H1 (cell line): ENCODE measurements at regions not wholly inside any gene's neighbourhood (a gene's known extent, or its start where the extent isn't known, plus 50 kb on each side); places are given as distances from the start of the nearest gene placed in this dataset.

Experiments
- CHD2 ChIP-seq: IDR thresholded peaks from 2 replicates; pipeline ENCODE4 v1.6.1; 2012; ENCODE audit warnings: low read length, improper control_type of control experiment
- JUN ChIP-seq: IDR thresholded peaks from 2 replicates; pipeline ENCODE4 v1.6.1; 2011; ENCODE audit warnings: low read depth, mild to moderate bottlenecking, improper control_type of control experiment, low read length
- POU5F1 ChIP-seq: IDR thresholded peaks from 2 replicates; pipeline ENCODE4 v1.6.1; 2011; ENCODE audit warnings: low read depth, mild to moderate bottlenecking, low read length, moderate library complexity
- RBBP5 ChIP-seq: IDR thresholded peaks from 2 replicates; pipeline ENCODE4 v1.7.1; 2012; ENCODE audit warnings: low read depth, mild to moderate bottlenecking, inconsistent platforms, low read length, moderate library complexity, borderline replicate concordance
- SAP30 ChIP-seq: fragments of 300-600 bp; sonication (generic); IDR thresholded peaks from 2 replicates; pipeline ENCODE4 v1.7.1; 2012; ENCODE audit warnings: low read length, moderate library complexity, mild to moderate bottlenecking, inconsistent platforms; ENCODE audit not compliant: insufficient read depth, insufficient replicate concordance
- SUZ12 ChIP-seq: fragments of 200-600 bp; sonication (generic); IDR thresholded peaks from 2 replicates; pipeline ENCODE4 v1.6.1; 2012; ENCODE audit warnings: mild to moderate bottlenecking, inconsistent platforms, low read length, moderate library complexity, mixed read lengths
- YY1 ChIP-seq: IDR thresholded peaks from 2 replicates; pipeline ENCODE4 v1.6.1; 2011; ENCODE audit warnings: low read depth, mild to moderate bottlenecking, low read length

DNA sequence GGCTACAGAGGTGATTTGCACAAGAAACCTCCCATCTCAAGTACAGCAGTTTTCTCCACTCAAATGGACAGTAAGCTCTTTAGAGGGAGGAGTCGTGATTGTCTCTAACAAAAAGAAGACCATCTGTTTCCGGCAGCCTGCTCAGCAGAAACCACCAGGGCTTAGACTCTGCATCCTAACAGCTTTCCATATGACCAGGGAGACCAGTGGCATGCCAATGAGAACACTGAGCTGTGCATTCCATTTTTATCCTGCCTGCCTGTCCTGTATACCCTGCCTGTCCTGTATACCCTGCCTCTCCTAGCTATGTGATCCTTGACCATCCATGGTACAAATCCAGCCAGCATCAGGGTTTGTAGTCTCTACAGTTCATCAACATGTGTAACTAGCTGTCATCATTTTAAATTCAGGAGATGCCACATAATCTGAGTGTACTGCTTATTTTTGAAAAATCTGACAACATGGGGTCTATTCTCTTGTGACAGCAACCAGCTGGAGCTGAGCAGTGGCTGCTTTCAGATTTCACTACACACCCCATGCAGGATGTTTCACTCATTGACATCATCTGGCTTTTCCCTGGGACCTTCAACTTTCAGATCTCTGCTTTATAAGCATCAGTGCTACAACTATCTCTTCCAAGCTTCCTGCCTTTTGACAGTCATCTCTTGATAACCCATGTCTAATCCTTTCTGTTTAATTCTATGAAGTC lies 50.5 kb upstream of the POU2AF2 start (continued):
- no peak for TF ChIP-seq RBBP5
- no peak for TF ChIP-seq YY1
- no peak for TF ChIP-seq POU5F1
- TF ChIP-seq CHD2: no peak
- no peak for TF ChIP-seq SUZ12
- TF ChIP-seq JUN: no peak
- no peak for TF ChIP-seq SAP30
- TF ChIP-seq, all 59 proteins: peak for 0
